NCI-H526 treated with DMSO at 0.1 percent for 48 hours (cell line): ENCODE measurements at regions not wholly inside any gene's neighbourhood (a gene's known extent, or its start where the extent isn't known, plus 50 kb on each side); places are given as distances from the start of the nearest gene placed in this dataset.

ENCODE experiments used
- DNase-seq: peaks from one replicate; lab custom pipeline; 2025; lab: John Stamatoyannopoulos, UW

- no peak for DNase-seq
Observed at GRCh38 chr22:48855593-48856307, 971.9 kb downstream of the BRD1 start.

- DNase-seq: no peak
Observed at GRCh38 chr22:48855013-48855412, 972.7 kb downstream of the BRD1 start.

- no peak for DNase-seq
Observed at GRCh38 chr22:48853627-48854240, 973.9 kb downstream of the BRD1 start.

GRCh38 chr22:48851933-48852549 is 975.6 kb downstream of the BRD1 start:
- DNase-seq: no peak

- DNase-seq: no peak
Observed at GRCh38 chr22:48850658-48851287, 976.9 kb downstream of the BRD1 start.

GRCh38 chr22:48849963-48850657 is 977.6 kb downstream of the BRD1 start:
- no peak for DNase-seq

- DNase-seq: no peak
Observed at GRCh38 chr22:48849219-48849912, 978.3 kb downstream of the BRD1 start.

GRCh38 chr22:48846200-48846599 is 981.5 kb downstream of the BRD1 start:
- no peak for DNase-seq

GRCh38 chr22:48845356-48845936 is 982.2 kb downstream of the BRD1 start:
- DNase-seq: no peak

- DNase-seq: no peak
Observed at GRCh38 chr22:48844056-48844675, 983.5 kb downstream of the BRD1 start.

- DNase-seq: no peak
Observed at GRCh38 chr22:48843640-48844039, 984.0 kb downstream of the BRD1 start.

- DNase-seq: no peak
Observed at GRCh38 chr22:48842976-48843375, 984.7 kb downstream of the BRD1 start.

- no peak for DNase-seq
Observed at GRCh38 chr22:48842583-48842945, 985.1 kb downstream of the BRD1 start.

GRCh38 chr22:48841881-48842582 is 985.6 kb downstream of the BRD1 start:
- no peak for DNase-seq

GRCh38 chr22:48840112-48840949 is 987.3 kb downstream of the BRD1 start:
- DNase-seq: no peak

GRCh38 chr22:48838846-48839730 is 988.6 kb downstream of the BRD1 start:
- no peak for DNase-seq

GRCh38 chr22:48838376-48838775 is 989.3 kb downstream of the BRD1 start:
- no peak for DNase-seq

- no peak for DNase-seq
Observed at GRCh38 chr22:48837341-48837935, 990.2 kb downstream of the BRD1 start.
